GM12873 (cell line): ENCODE measurements at regions not wholly inside any gene's neighbourhood (a gene's known extent, or its start where the extent isn't known, plus 50 kb on each side); places are given as distances from the start of the nearest gene placed in this dataset.

Experiments used
- TF ChIP-seq, protein P1 (sequence below): IDR thresholded peaks from 2 replicates; pipeline ENCODE4 v1.5.1; 2012; ENCODE audit warnings: low read depth, mild to moderate bottlenecking, moderate library complexity, low read length, control low read depth; ENCODE audit not compliant: insufficient read depth; ENCODE audit errors: missing control alignments

DNA sequence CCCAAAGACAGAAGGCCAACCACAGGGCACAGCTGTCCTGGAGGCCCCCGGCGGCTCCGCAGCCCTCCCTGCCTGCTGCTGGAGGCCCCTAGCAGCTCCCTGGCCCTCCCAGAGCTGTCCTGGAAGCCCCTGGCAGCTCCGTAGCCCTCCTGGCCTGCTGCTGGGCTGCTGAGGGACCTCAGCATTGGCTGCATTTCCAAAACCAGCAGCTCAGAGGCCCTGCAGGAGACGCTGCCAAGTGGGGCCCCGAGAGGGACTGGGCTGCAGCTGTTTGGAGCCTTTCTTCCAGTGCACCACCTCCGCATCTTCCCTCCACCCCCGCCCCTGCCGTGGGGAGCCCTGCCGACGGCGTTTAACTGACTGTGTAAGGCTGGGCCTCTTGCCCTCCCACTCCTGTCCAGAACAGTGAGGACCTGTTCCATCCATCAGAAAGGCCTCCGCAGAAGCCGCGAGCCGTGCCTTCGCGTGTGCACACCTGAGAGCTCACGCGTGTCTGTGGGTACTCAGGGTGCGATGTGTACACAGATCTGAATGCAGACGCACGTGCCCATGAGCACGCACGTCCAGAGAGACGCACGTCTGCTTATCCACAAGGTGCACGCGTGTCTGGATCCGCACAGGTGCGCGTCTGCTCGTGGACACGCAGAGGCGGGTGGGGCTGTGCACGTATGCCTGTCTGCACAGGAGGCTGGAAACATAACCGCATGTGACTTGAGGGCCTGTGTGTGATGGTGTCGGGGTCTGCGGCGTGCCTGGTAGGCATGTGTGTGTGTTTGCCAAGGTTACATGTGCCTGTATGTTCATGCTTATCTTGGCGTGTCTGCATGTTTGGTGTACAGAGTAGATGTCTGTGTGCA lies 57.0 kb upstream of the FBRSL1 start:
- TF ChIP-seq, protein P1, sequence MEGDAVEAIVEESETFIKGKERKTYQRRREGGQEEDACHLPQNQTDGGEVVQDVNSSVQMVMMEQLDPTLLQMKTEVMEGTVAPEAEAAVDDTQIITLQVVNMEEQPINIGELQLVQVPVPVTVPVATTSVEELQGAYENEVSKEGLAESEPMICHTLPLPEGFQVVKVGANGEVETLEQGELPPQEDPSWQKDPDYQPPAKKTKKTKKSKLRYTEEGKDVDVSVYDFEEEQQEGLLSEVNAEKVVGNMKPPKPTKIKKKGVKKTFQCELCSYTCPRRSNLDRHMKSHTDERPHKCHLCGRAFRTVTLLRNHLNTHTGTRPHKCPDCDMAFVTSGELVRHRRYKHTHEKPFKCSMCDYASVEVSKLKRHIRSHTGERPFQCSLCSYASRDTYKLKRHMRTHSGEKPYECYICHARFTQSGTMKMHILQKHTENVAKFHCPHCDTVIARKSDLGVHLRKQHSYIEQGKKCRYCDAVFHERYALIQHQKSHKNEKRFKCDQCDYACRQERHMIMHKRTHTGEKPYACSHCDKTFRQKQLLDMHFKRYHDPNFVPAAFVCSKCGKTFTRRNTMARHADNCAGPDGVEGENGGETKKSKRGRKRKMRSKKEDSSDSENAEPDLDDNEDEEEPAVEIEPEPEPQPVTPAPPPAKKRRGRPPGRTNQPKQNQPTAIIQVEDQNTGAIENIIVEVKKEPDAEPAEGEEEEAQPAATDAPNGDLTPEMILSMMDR: no peak

- TF ChIP-seq, protein P1: no peak
Observed at GRCh38 chr12:132432126-132432705, 57.7 kb upstream of the FBRSL1 start.

- TF ChIP-seq, protein P1: no peak
Observed at GRCh38 chr12:132430838-132431774, 58.8 kb upstream of the FBRSL1 start.

GRCh38 chr12:132429946-132430643 lies 59.9 kb upstream of the FBRSL1 start:
- TF ChIP-seq, protein P1: no peak

DNA sequence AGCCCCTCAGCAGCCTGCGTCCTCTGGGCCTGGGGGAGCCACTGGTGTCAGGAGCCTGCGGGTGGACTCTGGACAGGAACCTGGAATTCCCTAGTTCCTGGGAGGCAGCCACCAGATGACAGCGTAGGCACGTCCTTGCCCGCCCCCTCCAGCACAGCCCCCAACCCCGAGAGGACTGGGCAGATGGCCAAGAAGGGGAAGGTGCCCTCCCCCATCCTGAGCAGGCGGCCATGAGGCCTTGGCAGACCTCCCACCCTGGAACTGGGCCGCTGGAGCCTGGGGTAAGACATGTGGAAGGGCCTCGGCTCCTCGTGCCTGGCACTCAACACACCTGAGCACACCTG lies 60.4 kb upstream of the FBRSL1 start:
- TF ChIP-seq, protein P1: no peak

- TF ChIP-seq, protein P1: no peak
Observed at GRCh38 chr12:132428936-132429601, 60.9 kb upstream of the FBRSL1 start.
